Natural killer cell treated with Interleukin-12 subunit alpha and Interleukin-12 subunit beta and Interleukin-15 and Interleukin-18, amount 100 ng/mL, for 72 hours (primary cell): ENCODE measurements at regions not wholly inside any gene's neighbourhood (a gene's known extent, or its start where the extent isn't known, plus 50 kb on each side); places are given as distances from the start of the nearest gene placed in this dataset.

Experiments
- ATAC-seq, 2 donors: fragments of 150-1000 bp; cut with Tn5 transposase in 1 of 2; sonication (Bioruptor Pico), chemical (Tn5 transposase) in 1 of 2; 2 replicates each; pipeline ENCODE4 v1.10.0; 2021
- DNase-seq: peaks from one replicate; pipeline ENCODE4 v3.0.0; 2022; ENCODE audit warnings: low spot score
- H3K27ac Mint-ChIP-seq, 2 donors: 1 replicate in 1 of 2; 2 replicates in 1 of 2; pipeline ENCODE4 v1.8.0; 2022; ENCODE audit warnings: mixed read lengths in 2 of 2, mild to moderate bottlenecking in 1 of 2, moderate library complexity in 1 of 2
- H3K27me3 Mint-ChIP-seq, 2 donors: 1 replicate in 1 of 2; 2 replicates in 1 of 2; pipeline ENCODE4 v1.8.0; 2022; ENCODE audit warnings: mixed read lengths in 2 of 2
- H3K36me3 Mint-ChIP-seq: one replicate; pipeline ENCODE4 v1.8.0; 2022; ENCODE audit warnings: mixed read lengths
- H3K4me1 Mint-ChIP-seq, 2 donors: 1 replicate in 1 of 2; 2 replicates in 1 of 2; pipeline ENCODE4 v1.8.0; 2022; ENCODE audit warnings: low read depth in 2 of 2, mixed read lengths in 2 of 2, mild to moderate bottlenecking in 1 of 2
- H3K4me3 Mint-ChIP-seq: one replicate; pipeline ENCODE4 v1.8.0; 2022; ENCODE audit warnings: mixed read lengths
- H3K9me3 Mint-ChIP-seq: 2 replicates; pipeline ENCODE4 v1.8.0; 2022; ENCODE audit warnings: mixed read lengths

GRCh38 chr18:61107113-61107512 is 226.1 kb upstream of the CDH20 start:
- H3K27ac Mint-ChIP-seq: no peak overlapping the region
- no peaks in the 10 kb centered on the region for H3K27me3 Mint-ChIP-seq
- DNase-seq (no peak), ATAC-seq (no peak)
- no peak overlapping the region for H3K4me3 Mint-ChIP-seq
- no peaks in the 10 kb centered on the region for H3K4me1 Mint-ChIP-seq
- peaks cover 3% of the 10 kb centered on the region for H3K9me3 Mint-ChIP-seq
- no peaks in the 10 kb centered on the region for H3K36me3 Mint-ChIP-seq

- no peak overlapping the region for H3K27ac Mint-ChIP-seq
- ATAC-seq: no peak
- H3K4me3 Mint-ChIP-seq: no peak overlapping the region
- H3K9me3 Mint-ChIP-seq: peaks cover 3% of the 10 kb centered on the region
- H3K27me3 Mint-ChIP-seq: no peaks in the 10 kb centered on the region
- no peaks in the 10 kb centered on the region for H3K4me1 Mint-ChIP-seq
- no peak for DNase-seq
- H3K36me3 Mint-ChIP-seq: no peaks in the 10 kb centered on the region
Measured at GRCh38 chr18:61108706-61109105, 224.5 kb upstream of the CDH20 start.

GRCh38 chr18:61123309-61123708 is 209.9 kb upstream of the CDH20 start:
- Mint-ChIP-seq H3K4me1 (no peaks in the 10 kb centered on the region), H3K4me3 (no peak overlapping the region), H3K36me3 (no peaks in the 10 kb centered on the region), H3K27ac (no peak overlapping the region), H3K27me3 (no peaks in the 10 kb centered on the region), H3K9me3 (peaks cover 19% of the 10 kb centered on the region)
- ATAC-seq (no peak), DNase-seq (no peak)

GRCh38 chr18:61127714-61128467 is 205.3 kb upstream of the CDH20 start:
- Mint-ChIP-seq H3K4me1 (no peaks in the 10 kb centered on the region), H3K27ac (no peak overlapping the region), H3K4me3 (no peak overlapping the region), H3K27me3 (no peaks in the 10 kb centered on the region), H3K36me3 (no peaks in the 10 kb centered on the region), H3K9me3 (peaks cover 14% of the 10 kb centered on the region)
- DNase-seq (no peak), ATAC-seq (no peak)

GRCh38 chr18:61129001-61129400 is 204.2 kb upstream of the CDH20 start:
- no peak for ATAC-seq
- DNase-seq: no peak
- Mint-ChIP-seq H3K27ac (no peak overlapping the region), H3K4me3 (no peak overlapping the region), H3K36me3 (no peaks in the 10 kb centered on the region), H3K27me3 (no peaks in the 10 kb centered on the region), H3K9me3 (peaks cover 14% of the 10 kb centered on the region), H3K4me1 (no peaks in the 10 kb centered on the region)

GRCh38 chr18:61132031-61132430 is 201.2 kb upstream of the CDH20 start:
- Mint-ChIP-seq H3K9me3 (peaks cover 7% of the 10 kb centered on the region), H3K4me3 (no peak overlapping the region)
- no peak for ATAC-seq

GRCh38 chr18:61133783-61134182 is 199.4 kb upstream of the CDH20 start:
- H3K27me3 Mint-ChIP-seq: no peaks in the 10 kb centered on the region
- peaks cover 4% of the 10 kb centered on the region for H3K9me3 Mint-ChIP-seq
- H3K36me3 Mint-ChIP-seq: no peaks in the 10 kb centered on the region
- no peak overlapping the region for H3K4me3 Mint-ChIP-seq
- ATAC-seq (no peak), DNase-seq (no peak)
- no peaks in the 10 kb centered on the region for H3K4me1 Mint-ChIP-seq
- no peak overlapping the region for H3K27ac Mint-ChIP-seq

More at GRCh38 chr18:61132031-61132430, 201.2 kb upstream of the CDH20 start:
- Mint-ChIP-seq H3K27me3 (no peaks in the 10 kb centered on the region), H3K36me3 (no peaks in the 10 kb centered on the region), H3K4me1 (no peaks in the 10 kb centered on the region), H3K27ac (no peak overlapping the region)
- DNase-seq: no peak

- H3K9me3 Mint-ChIP-seq: peaks cover 7% of the 10 kb centered on the region
- ATAC-seq (no peak), DNase-seq (no peak)
- no peaks in the 10 kb centered on the region for H3K27me3 Mint-ChIP-seq
- no peak overlapping the region for H3K27ac Mint-ChIP-seq
- no peaks in the 10 kb centered on the region for H3K36me3 Mint-ChIP-seq
- no peaks in the 10 kb centered on the region for H3K4me1 Mint-ChIP-seq
- H3K4me3 Mint-ChIP-seq: no peak overlapping the region
Measured at GRCh38 chr18:61136711-61137251, 196.4 kb upstream of the CDH20 start.

- no peaks in the 10 kb centered on the region for H3K4me1 Mint-ChIP-seq
- H3K27me3 Mint-ChIP-seq: no peaks in the 10 kb centered on the region
- peaks cover 14% of the 10 kb centered on the region for H3K9me3 Mint-ChIP-seq
- H3K4me3 Mint-ChIP-seq: no peak overlapping the region
- ATAC-seq: no peak
- no peak overlapping the region for H3K27ac Mint-ChIP-seq
- no peaks in the 10 kb centered on the region for H3K36me3 Mint-ChIP-seq
- no peak for DNase-seq
Measured at GRCh38 chr18:61141691-61142090, 191.5 kb upstream of the CDH20 start.

GRCh38 chr18:61148322-61148721 is 184.9 kb upstream of the CDH20 start:
- ATAC-seq: no peak
- H3K27me3 Mint-ChIP-seq: no peaks in the 10 kb centered on the region
- peaks cover 5% of the 10 kb centered on the region for H3K36me3 Mint-ChIP-seq
- H3K4me1 Mint-ChIP-seq: no peaks in the 10 kb centered on the region
- peaks cover 5% of the 10 kb centered on the region for H3K9me3 Mint-ChIP-seq
- no peak overlapping the region for H3K27ac Mint-ChIP-seq
- DNase-seq: no peak
- no peak overlapping the region for H3K4me3 Mint-ChIP-seq

GRCh38 chr18:61149786-61150185 is 183.4 kb upstream of the CDH20 start:
- H3K27ac Mint-ChIP-seq: no peak overlapping the region
- H3K36me3 Mint-ChIP-seq: peaks cover 5% of the 10 kb centered on the region
- no peaks in the 10 kb centered on the region for H3K27me3 Mint-ChIP-seq
- no peak overlapping the region for H3K4me3 Mint-ChIP-seq
- H3K4me1 Mint-ChIP-seq: no peaks in the 10 kb centered on the region
- ATAC-seq (no peak), DNase-seq (no peak)
- peaks cover 5% of the 10 kb centered on the region for H3K9me3 Mint-ChIP-seq

GRCh38 chr18:61153571-61153970 is 179.7 kb upstream of the CDH20 start:
- Mint-ChIP-seq H3K27ac (no peak overlapping the region), H3K4me3 (no peak overlapping the region), H3K36me3 (no peaks in the 10 kb centered on the region), H3K9me3 (peaks cover 6% of the 10 kb centered on the region), H3K4me1 (no peaks in the 10 kb centered on the region), H3K27me3 (no peaks in the 10 kb centered on the region)
- no peak for DNase-seq
- ATAC-seq: no peak

GRCh38 chr18:61154866-61155265 is 178.4 kb upstream of the CDH20 start:
- Mint-ChIP-seq H3K27me3 (no peaks in the 10 kb centered on the region), H3K4me1 (no peaks in the 10 kb centered on the region), H3K4me3 (no peak overlapping the region), H3K9me3 (peaks cover 6% of the 10 kb centered on the region), H3K27ac (no peak overlapping the region), H3K36me3 (no peaks in the 10 kb centered on the region)
- ATAC-seq: no peak
- DNase-seq: no peak

- Mint-ChIP-seq H3K36me3 (no peaks in the 10 kb centered on the region), H3K27ac (no peak overlapping the region)
Measured at GRCh38 chr18:61155586-61155985, 177.6 kb upstream of the CDH20 start.

GRCh38 chr18:61157451-61157850 is 175.8 kb upstream of the CDH20 start:
- Mint-ChIP-seq H3K27ac (no peak overlapping the region), H3K4me3 (no peak overlapping the region), H3K9me3 (peaks cover 5% of the 10 kb centered on the region), H3K4me1 (no peaks in the 10 kb centered on the region), H3K36me3 (no peaks in the 10 kb centered on the region), H3K27me3 (no peaks in the 10 kb centered on the region)
- ATAC-seq (no peak), DNase-seq (no peak)

More at GRCh38 chr18:61155586-61155985, 177.6 kb upstream of the CDH20 start:
- DNase-seq: no peak
- H3K4me1 Mint-ChIP-seq: no peaks in the 10 kb centered on the region
- peaks cover 6% of the 10 kb centered on the region for H3K9me3 Mint-ChIP-seq
- no peaks in the 10 kb centered on the region for H3K27me3 Mint-ChIP-seq
- ATAC-seq: no peak
- no peak overlapping the region for H3K4me3 Mint-ChIP-seq
